ENCODE measurements at regions not wholly inside any gene's neighbourhood (a gene's known extent, or its start where the extent isn't known, plus 50 kb on each side); places are given as distances from the start of the nearest gene placed in this dataset.

DNA sequence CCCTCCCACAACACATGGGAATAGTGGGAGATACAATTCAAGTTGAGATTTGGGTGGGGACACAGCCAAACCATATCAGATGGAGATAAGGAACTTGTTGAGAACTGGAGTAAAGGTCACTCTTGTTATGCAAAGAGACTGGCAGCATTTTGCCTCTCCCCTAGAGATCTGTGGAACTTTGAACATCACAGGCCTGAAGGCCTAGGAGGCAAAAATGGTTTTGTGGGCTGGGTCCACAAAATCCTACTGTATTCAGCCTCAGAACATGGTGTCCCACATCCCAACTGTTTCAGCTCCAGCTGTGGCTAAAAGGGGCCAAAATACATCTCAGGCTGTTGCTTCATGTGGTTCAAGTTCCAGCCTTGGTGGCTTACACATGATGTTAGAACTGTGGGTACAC is 1247.8 kb upstream of the IGFBP7 start:
- peak; percentile 74 for TF ChIP-seq ZNF585B (tag by site-specific recombination; IDR thresholded peaks at IDR 0.05)
- TF ChIP-seq ZNF174 (tag by site-specific recombination; IDR thresholded peaks at IDR 0.05): no peak
- ChIA-PET POLR2A (no interaction called here), CTCF (no interaction called here)
- H3K27ac ChIP-seq (ENCODE audit: extremely low read depth, low read depth, low read length): no peak overlapping the region
- no peaks in the 10 kb centered on the region for H3K36me3 ChIP-seq (ENCODE audit: control insufficient read depth in 2 of 2, insufficient read depth in 1 of 2, low read length in 2 of 2)
- H3K4me3 ChIP-seq (ENCODE audit: low read depth, low read length): no peak overlapping the region
- no peaks in the 10 kb centered on the region for H3K9me3 ChIP-seq (ENCODE audit: control insufficient read depth, insufficient read depth, low read depth, low read length)
- H3K4me1 ChIP-seq (ENCODE audit: control insufficient read depth, insufficient read depth, low read length): no peaks in the 10 kb centered on the region

DNA sequence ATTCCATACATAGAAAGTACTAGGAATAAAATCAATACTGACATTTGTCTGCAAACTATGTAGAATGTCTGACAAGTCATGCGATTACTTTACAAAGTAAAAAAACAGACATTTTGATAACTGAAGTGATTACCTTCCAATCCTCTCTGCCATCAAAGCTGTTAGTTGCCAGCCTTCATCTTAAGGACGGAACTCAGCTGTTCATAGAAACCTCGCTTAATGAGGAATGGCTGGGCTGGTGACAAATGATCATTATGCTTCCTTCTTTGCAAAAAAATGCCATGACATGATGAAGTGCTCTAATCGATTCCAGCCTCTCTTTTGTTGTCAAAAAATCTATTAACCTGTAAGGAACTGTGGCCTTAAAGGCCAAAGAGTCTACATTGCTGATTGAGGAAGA is 1214.9 kb upstream of the IGFBP7 start:
- CTCF ChIA-PET: interaction anchor here (0.7 kb wide), 1 partner anchor 17 kb away, joined by 3 read pairs; no protein-coding TSS in a partner anchor
- POLR2A ChIA-PET: no interaction called here

DNA sequence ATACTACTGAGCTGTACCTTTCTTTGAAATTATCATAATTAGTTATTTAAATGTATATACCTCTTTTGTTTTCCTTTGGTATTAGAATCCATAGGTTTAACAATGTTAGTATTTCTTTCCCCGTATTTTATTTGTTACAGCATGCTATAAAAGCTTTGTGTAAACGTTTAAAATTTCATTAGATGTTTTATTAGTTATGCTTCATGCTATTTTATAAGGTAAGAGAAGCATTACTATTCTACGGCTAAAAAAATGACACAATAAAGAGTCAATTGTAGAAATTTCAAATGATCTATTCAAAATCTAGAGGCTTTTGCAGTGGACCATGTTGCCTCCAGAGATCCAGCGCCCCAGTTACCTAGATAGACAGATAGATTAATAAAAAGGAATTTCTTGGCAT is 1203.3 kb upstream of the IGFBP7 start:
- H3K9me3 ChIP-seq (ENCODE audit: control insufficient read depth, insufficient read depth, low read depth, low read length): no peaks in the 10 kb centered on the region
- TF ChIP-seq ZNF623 (tag by site-specific recombination; IDR thresholded peaks at IDR 0.05) (no peak), ZNF48 (tag by site-specific recombination; IDR thresholded peaks at IDR 0.05) (no peak), ZNF549 (tag by site-specific recombination; IDR thresholded peaks at IDR 0.05) (no peak), ZNF223 (tag by site-specific recombination; IDR thresholded peaks at IDR 0.05) (no peak), ZNF157 (tag by site-specific recombination; IDR thresholded peaks at IDR 0.05) (no peak), ZNF792 (tag by site-specific recombination; IDR thresholded peaks at IDR 0.05) (no peak), ZNF837 (tag by site-specific recombination; IDR thresholded peaks at IDR 0.05) (no peak), ZNF19 (tag by site-specific recombination; IDR thresholded peaks at IDR 0.05; ENCODE audit: low read depth) (no peak), PRDM6 (tag by site-specific recombination; IDR thresholded peaks at IDR 0.05) (no peak), KLF7 (tag by site-specific recombination; IDR thresholded peaks at IDR 0.05; ENCODE audit: borderline replicate concordance) (no peak), ZNF830 (tag by site-specific recombination; IDR thresholded peaks at IDR 0.05; ENCODE audit: low read depth) (no peak), SCRT1 (tag by site-specific recombination; IDR thresholded peaks at IDR 0.05; ENCODE audit: borderline replicate concordance) (no peak), ZNF521 (tag by site-specific recombination; IDR thresholded peaks at IDR 0.05) (no peak), BCL11A (tag by site-specific recombination; IDR thresholded peaks at IDR 0.05; ENCODE audit: low read depth) (no peak)

More for the DNA sequence above, 1214.9 kb upstream of the IGFBP7 start:
- no peaks in the 10 kb centered on the region for H3K9me3 ChIP-seq (ENCODE audit: control insufficient read depth, insufficient read depth, low read depth, low read length)
- TF ChIP-seq BCL6B (tag by site-specific recombination; IDR thresholded peaks at IDR 0.05): no peak
- no peak for TF ChIP-seq ZBTB49 (tag by site-specific recombination; IDR thresholded peaks at IDR 0.05; ENCODE audit: low read depth)
- no peak for TF ChIP-seq KLF16 (tag by site-specific recombination; IDR thresholded peaks at IDR 0.05)
- TF ChIP-seq ZNF155 (tag by site-specific recombination; IDR thresholded peaks at IDR 0.05): no peak
- no peak for TF ChIP-seq ZNF510 (tag by site-specific recombination; IDR thresholded peaks at IDR 0.05; ENCODE audit: insufficient replicate concordance)
- TF ChIP-seq ZNF121 (tag by site-specific recombination; IDR thresholded peaks at IDR 0.05): no peak
- TF ChIP-seq ZNF266 (tag by site-specific recombination; IDR thresholded peaks at IDR 0.05; ENCODE audit: low read depth): no peak
- TF ChIP-seq ZNF2 (tag by site-specific recombination; IDR thresholded peaks at IDR 0.05): no peak
- TF ChIP-seq ZEB2 (tag by site-specific recombination; IDR thresholded peaks at IDR 0.05): no peak
- TF ChIP-seq, protein P1, sequence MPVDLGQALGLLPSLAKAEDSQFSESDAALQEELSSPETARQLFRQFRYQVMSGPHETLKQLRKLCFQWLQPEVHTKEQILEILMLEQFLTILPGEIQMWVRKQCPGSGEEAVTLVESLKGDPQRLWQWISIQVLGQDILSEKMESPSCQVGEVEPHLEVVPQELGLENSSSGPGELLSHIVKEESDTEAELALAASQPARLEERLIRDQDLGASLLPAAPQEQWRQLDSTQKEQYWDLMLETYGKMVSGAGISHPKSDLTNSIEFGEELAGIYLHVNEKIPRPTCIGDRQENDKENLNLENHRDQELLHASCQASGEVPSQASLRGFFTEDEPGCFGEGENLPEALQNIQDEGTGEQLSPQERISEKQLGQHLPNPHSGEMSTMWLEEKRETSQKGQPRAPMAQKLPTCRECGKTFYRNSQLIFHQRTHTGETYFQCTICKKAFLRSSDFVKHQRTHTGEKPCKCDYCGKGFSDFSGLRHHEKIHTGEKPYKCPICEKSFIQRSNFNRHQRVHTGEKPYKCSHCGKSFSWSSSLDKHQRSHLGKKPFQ (tag by site-specific recombination; IDR thresholded peaks at IDR 0.05): no peak
- no peak for TF ChIP-seq ZFHX2 (tag by site-specific recombination; conservative IDR thresholded peaks at IDR 0.05)
- no peak overlapping the region for H3K4me3 ChIP-seq (ENCODE audit: low read depth, low read length)
- H3K4me1 ChIP-seq (ENCODE audit: control insufficient read depth, insufficient read depth, low read length): no peaks in the 10 kb centered on the region
- no peaks in the 10 kb centered on the region for H3K36me3 ChIP-seq (ENCODE audit: control insufficient read depth in 2 of 2, insufficient read depth in 1 of 2, low read length in 2 of 2)
- H3K27ac ChIP-seq (ENCODE audit: extremely low read depth, low read depth, low read length): no peak overlapping the region

More for the DNA sequence above, 1203.3 kb upstream of the IGFBP7 start:
- no peaks in the 10 kb centered on the region for H3K4me1 ChIP-seq (ENCODE audit: control insufficient read depth, insufficient read depth, low read length)
- CTCF ChIA-PET: no interaction called here
- POLR2A ChIA-PET: no interaction called here
- H3K27ac ChIP-seq (ENCODE audit: extremely low read depth, low read depth, low read length): no peak overlapping the region
- no peak overlapping the region for H3K4me3 ChIP-seq (ENCODE audit: low read depth, low read length)
- H3K36me3 ChIP-seq (ENCODE audit: control insufficient read depth in 2 of 2, insufficient read depth in 1 of 2, low read length in 2 of 2): no peaks in the 10 kb centered on the region
